Caco-2 (cell line): ENCODE measurements at regions not wholly inside any gene's neighbourhood (a gene's known extent, or its start where the extent isn't known, plus 50 kb on each side); places are given as distances from the start of the nearest gene placed in this dataset.

Source experiments
- BruUV-seq: library from RNA; stranded (reverse); fragments of 400-500 nt; replicated peaks from 2 replicates; lab custom pipeline; 2021; lab: Mats Ljungman, UMichigan
- CTCF ChIA-PET: fragments of 300-600 bp; sonication (Branson Sonifier 250); formaldehyde crosslinking; loops from one replicate; lab custom pipeline; 2022; ENCODE audit warnings: antibody characterized with exemption; lab: Charles Lee
- POLR2A ChIA-PET: fragments of 300-600 bp; sonication (Branson Sonifier 250); formaldehyde crosslinking; loops from one replicate; lab custom pipeline; 2022; ENCODE audit warnings: antibody characterized with exemption; lab: Charles Lee
- DNase-seq, 2 experiments: peaks; one replicate each; pipeline versions ENCODE4 v3.0.0 to v3.0.0-alpha.2; 2020 to 2022
- H3K27me3 ChIP-seq: replicated peaks from 2 replicates; pipeline ENCODE4 v1.6.0; 2011; ENCODE audit warnings: low read length; ENCODE audit not compliant: control insufficient read depth, insufficient read depth
- H3K36me3 ChIP-seq: 2 replicates; pipeline ENCODE4 v1.5.1; 2011; ENCODE audit warnings: low read length; ENCODE audit not compliant: control insufficient read depth, insufficient read depth
- H3K4me1 ChIP-seq: fragments of 250-450 bp; sonication (Bioruptor Pico); 2 replicates; pipeline ENCODE4 v1.5.1; 2020; ENCODE audit warnings: mild to moderate bottlenecking
- H3K4me3 ChIP-seq: 2 replicates; pipeline ENCODE4 v1.5.1; 2011; ENCODE audit warnings: low read depth, mild to moderate bottlenecking, control low read depth, low read length
- H3K9me3 ChIP-seq: fragments of 250-450 bp; sonication (Bioruptor Pico); 2 replicates; pipeline ENCODE4 v1.5.1; 2020; ENCODE audit warnings: mild to moderate bottlenecking, moderate library complexity
- H3K27ac Mint-ChIP-seq: one replicate; pipeline ENCODE4 v1.8.0; 2022; ENCODE audit warnings: mixed read lengths; ENCODE audit not compliant: unreplicated experiment
- H3K27me3 Mint-ChIP-seq: one replicate; pipeline ENCODE4 v1.8.0; 2022; ENCODE audit warnings: mixed read lengths; ENCODE audit not compliant: insufficient read depth, unreplicated experiment
- H3K36me3 Mint-ChIP-seq: one replicate; pipeline ENCODE4 v1.8.0; 2022; ENCODE audit warnings: mild to moderate bottlenecking, mixed read lengths; ENCODE audit not compliant: insufficient read depth, unreplicated experiment
- H3K4me1 Mint-ChIP-seq: one replicate; pipeline ENCODE4 v1.8.0; 2022; ENCODE audit warnings: low read depth, mixed read lengths; ENCODE audit not compliant: unreplicated experiment
- H3K4me3 Mint-ChIP-seq: one replicate; pipeline ENCODE4 v1.8.0; 2022; ENCODE audit warnings: mild to moderate bottlenecking, moderate library complexity, mixed read lengths; ENCODE audit not compliant: unreplicated experiment
- H3K9me3 Mint-ChIP-seq: one replicate; pipeline ENCODE4 v1.8.0; 2022; ENCODE audit warnings: mixed read lengths; ENCODE audit not compliant: unreplicated experiment
- CTCF ChIP-seq, 2 experiments: fragments of 200-600 bp in 1 of 2; IDR thresholded peaks; 1 replicate in 1 of 2; 2 replicates in 1 of 2; pipeline versions ENCODE4 v1.5.1 to v1.8.0; 2011 to 2022; ENCODE audit warnings: antibody characterized with exemption in 1 of 2, control low read depth in 1 of 2, inconsistent platforms in 1 of 2, low read depth in 1 of 2, low read length in 1 of 2, mild to moderate bottlenecking in 1 of 2, moderate library complexity in 1 of 2; ENCODE audit not compliant: insufficient read depth in 1 of 2, severe bottlenecking in 1 of 2, unreplicated experiment in 1 of 2
- intact Hi-C: fragments of 100-400 bp; cut with micrococcal nuclease; formaldehyde crosslinking; loops from one replicate; pipeline ENCODE4 v1.10.0; 2022; ENCODE audit not compliant: unreplicated experiment

- H3K27me3 ChIP-seq = no peaks in the 10 kb centered on the region
- H3K9me3 ChIP-seq = no peaks in the 10 kb centered on the region
- H3K36me3 ChIP-seq = no peaks in the 10 kb centered on the region
- no peak for DNase-seq
- H3K4me3 ChIP-seq = no peak overlapping the region
- no peaks in the 10 kb centered on the region for H3K27me3 Mint-ChIP-seq
- H3K4me3 Mint-ChIP-seq = no peak overlapping the region
- no peak overlapping the region for H3K27ac Mint-ChIP-seq
- BruUV-seq = no TSS peak
- no peaks in the 10 kb centered on the region for H3K9me3 Mint-ChIP-seq
- CTCF ChIA-PET = no interaction called here
- intact Hi-C loops = no loop called here
- TF ChIP-seq CTCF (IDR thresholded peaks at IDR 0.05; ENCODE audit: insufficient read depth in 1 of 2, low read depth in 1 of 2, low read length in 1 of 2, severe bottlenecking in 1 of 2, unreplicated experiment in 1 of 2) = no peak
- POLR2A ChIA-PET = no interaction called here
- no peaks in the 10 kb centered on the region for H3K36me3 Mint-ChIP-seq
- no peaks in the 10 kb centered on the region for H3K4me1 Mint-ChIP-seq
- H3K4me1 ChIP-seq = no peaks in the 10 kb centered on the region
These were observed 177.6 kb upstream of the EDNRA start for GRCh38 chr4:147303174-147303872.

GRCh38 chr4:147303873-147304229, 177.0 kb upstream of the EDNRA start:
- Mint-ChIP-seq H3K9me3 (no peaks in the 10 kb centered on the region), H3K27me3 (no peaks in the 10 kb centered on the region), H3K27ac (no peak overlapping the region), H3K4me1 (no peaks in the 10 kb centered on the region), H3K4me3 (no peak overlapping the region), H3K36me3 (no peaks in the 10 kb centered on the region)
- Histone ChIP-seq H3K27me3 (no peaks in the 10 kb centered on the region), H3K4me3 (no peak overlapping the region), H3K9me3 (no peaks in the 10 kb centered on the region), H3K4me1 (no peaks in the 10 kb centered on the region), H3K36me3 (no peaks in the 10 kb centered on the region)
- no TSS peak for BruUV-seq
- no peak for DNase-seq
- TF ChIP-seq CTCF (IDR thresholded peaks at IDR 0.05; ENCODE audit: insufficient read depth in 1 of 2, low read depth in 1 of 2, low read length in 1 of 2, severe bottlenecking in 1 of 2, unreplicated experiment in 1 of 2) = no peak
- CTCF ChIA-PET = no interaction called here
- intact Hi-C loops = no loop called here
- POLR2A ChIA-PET = no interaction called here

GRCh38 chr4:147307896-147308674, 172.8 kb upstream of the EDNRA start:
- no peaks in the 10 kb centered on the region for H3K9me3 ChIP-seq
- Mint-ChIP-seq H3K4me3 (no peak overlapping the region), H3K36me3 (no peaks in the 10 kb centered on the region), H3K4me1 (no peaks in the 10 kb centered on the region), H3K27me3 (no peaks in the 10 kb centered on the region), H3K27ac (no peak overlapping the region), H3K9me3 (no peaks in the 10 kb centered on the region)
- BruUV-seq = no TSS peak
- no peak for TF ChIP-seq CTCF (IDR thresholded peaks at IDR 0.05; ENCODE audit: insufficient read depth in 1 of 2, low read depth in 1 of 2, low read length in 1 of 2, severe bottlenecking in 1 of 2, unreplicated experiment in 1 of 2)
- POLR2A ChIA-PET = interaction anchor here (0.6 kb wide), 1 partner anchor 61 kb away, joined by 3 read pairs; no protein-coding TSS in a partner anchor
- H3K4me1 ChIP-seq = no peaks in the 10 kb centered on the region
- no peak for DNase-seq
- no peaks in the 10 kb centered on the region for H3K36me3 ChIP-seq
- H3K27me3 ChIP-seq = no peaks in the 10 kb centered on the region; the same call in 1 of the 2 replicates
- intact Hi-C loops = no loop called here
- CTCF ChIA-PET = no interaction called here
- no peak overlapping the region for H3K4me3 ChIP-seq
